ENCODE measurements at regions not wholly inside any gene's neighbourhood (a gene's known extent, or its start where the extent isn't known, plus 50 kb on each side); places are given as distances from the start of the nearest gene placed in this dataset.
"Not testable (repeated sequence)": the region's sequence is repeated elsewhere in the genome, so short reads cannot be mapped to it uniquely, and the experiment has no call there.

DNA sequence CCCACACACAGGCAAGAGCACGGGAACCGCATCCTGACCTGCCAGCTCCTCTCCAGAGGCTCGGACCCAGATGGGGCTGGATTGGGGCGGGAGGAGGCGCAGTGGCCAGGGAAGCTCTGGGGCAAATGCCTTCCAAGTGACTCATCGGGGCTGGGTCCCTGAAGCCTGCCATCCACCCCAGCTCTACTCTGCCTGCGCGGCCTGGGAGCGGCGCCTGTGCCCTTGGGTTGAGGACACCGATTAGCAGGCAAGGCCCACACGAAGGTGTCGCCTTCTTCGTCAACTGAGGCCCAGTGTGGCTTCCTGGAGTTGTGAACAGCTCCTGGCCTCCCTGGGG is 4380.3 kb upstream of the TPTE start:
- not testable (repeated sequence) for H3K4me1 ChIP-seq (ENCODE audit: control insufficient read depth, insufficient read depth, low read length); H3K36me3 ChIP-seq (ENCODE audit: control insufficient read depth, insufficient read depth, low read length, severe bottlenecking); DNase-seq (ENCODE audit: low read depth); H3K27me3 ChIP-seq (replicated peaks; ENCODE audit: control insufficient read depth, insufficient read depth, low read length); H3K4me3 ChIP-seq (ENCODE audit: low read length); H3K9ac ChIP-seq (ENCODE audit: low read length); H3K9me3 ChIP-seq (ENCODE audit: control insufficient read depth, low read length)

- H3K9ac ChIP-seq (ENCODE audit: low read length); H3K27me3 ChIP-seq (replicated peaks; ENCODE audit: control insufficient read depth, insufficient read depth, low read length); DNase-seq (ENCODE audit: low read depth); H3K4me1 ChIP-seq (ENCODE audit: control insufficient read depth, insufficient read depth, low read length); H3K36me3 ChIP-seq (ENCODE audit: control insufficient read depth, insufficient read depth, low read length, severe bottlenecking); H3K9me3 ChIP-seq (ENCODE audit: control insufficient read depth, low read length); H3K4me3 ChIP-seq (ENCODE audit: low read length): not testable (repeated sequence)
These were observed 4368.2 kb upstream of the TPTE start for GRCh38 chr21:6153154-6153553.

DNA sequence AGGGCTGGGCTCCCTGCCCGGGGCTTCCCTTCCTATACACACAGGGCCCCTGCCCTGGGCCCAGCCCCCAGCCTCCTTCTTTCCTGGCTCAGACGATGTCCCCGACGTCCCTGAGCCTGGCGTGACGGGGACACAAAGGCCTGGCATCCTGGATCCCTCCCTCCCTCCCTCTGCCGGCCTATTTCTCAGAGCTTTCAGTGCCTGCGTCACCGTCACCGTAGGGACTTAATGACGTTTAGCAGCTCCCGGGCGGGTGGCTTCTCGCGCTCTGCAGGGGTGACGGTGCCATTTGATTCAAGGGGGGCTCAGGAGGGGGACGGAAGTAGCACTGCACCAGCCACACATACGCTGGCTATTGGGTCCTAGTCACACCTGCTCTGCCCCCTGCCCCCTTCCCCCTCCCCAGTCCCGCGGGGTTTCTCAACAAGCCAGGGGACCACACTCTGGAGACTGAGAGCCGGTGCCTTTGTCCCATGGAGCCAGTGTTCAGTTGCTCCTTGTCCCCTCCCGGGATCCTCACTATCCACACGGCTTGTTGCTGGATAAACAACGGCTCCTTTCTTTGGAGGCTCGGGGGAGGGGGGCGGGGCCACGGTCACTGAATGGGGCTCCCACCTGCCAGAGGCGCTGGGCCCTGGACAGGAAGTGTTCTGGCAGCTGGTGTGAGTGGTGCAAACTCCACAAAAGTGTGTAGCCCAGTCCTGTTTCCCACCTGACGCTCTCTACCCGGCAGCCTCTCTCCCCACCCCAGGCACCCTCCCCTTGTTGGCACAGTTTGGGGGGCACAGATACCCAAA is 4366.7 kb upstream of the TPTE start:
- H3K9ac ChIP-seq (ENCODE audit: low read length); H3K9me3 ChIP-seq (ENCODE audit: control insufficient read depth, low read length); DNase-seq (ENCODE audit: low read depth); H3K4me1 ChIP-seq (ENCODE audit: control insufficient read depth, insufficient read depth, low read length); H3K36me3 ChIP-seq (ENCODE audit: control insufficient read depth, insufficient read depth, low read length, severe bottlenecking); H3K27me3 ChIP-seq (replicated peaks; ENCODE audit: control insufficient read depth, insufficient read depth, low read length); H3K4me3 ChIP-seq (ENCODE audit: low read length): not testable (repeated sequence)

DNA sequence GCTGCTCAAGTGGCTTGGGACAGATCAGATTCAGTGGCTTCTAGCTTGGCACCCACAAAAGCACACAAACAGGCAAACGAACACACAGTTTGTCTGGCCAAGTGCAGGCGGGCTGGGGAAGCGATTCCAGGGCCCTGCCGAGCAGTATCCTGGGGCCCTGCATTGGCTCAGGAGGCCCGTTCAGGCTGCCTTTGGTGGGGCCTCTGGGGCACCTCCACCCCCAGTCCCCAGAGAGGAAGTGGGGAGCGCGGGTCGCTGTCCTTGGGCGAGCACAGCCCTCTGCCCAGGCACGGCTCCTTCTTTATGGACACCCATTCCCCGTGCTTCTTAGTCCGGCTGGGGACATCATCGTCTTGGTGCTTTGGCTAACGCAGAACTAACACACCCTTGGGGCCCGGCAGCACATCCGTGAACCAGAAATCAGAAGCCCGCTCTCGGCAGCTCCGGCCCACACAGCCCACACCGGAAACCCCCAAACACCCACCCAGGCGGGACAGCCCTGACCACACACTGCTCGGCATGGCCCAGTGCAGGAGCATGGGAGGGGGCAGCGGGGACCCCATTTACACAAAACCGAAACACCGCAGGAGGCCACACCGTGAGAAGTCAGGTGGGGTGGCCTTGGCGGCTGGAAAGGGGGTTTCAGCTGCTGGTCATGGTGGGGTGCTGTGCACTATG is 4364.5 kb upstream of the TPTE start:
- not testable (repeated sequence) for H3K27me3 ChIP-seq (replicated peaks; ENCODE audit: control insufficient read depth, insufficient read depth, low read length); DNase-seq (ENCODE audit: low read depth); H3K9me3 ChIP-seq (ENCODE audit: control insufficient read depth, low read length); H3K4me1 ChIP-seq (ENCODE audit: control insufficient read depth, insufficient read depth, low read length); H3K9ac ChIP-seq (ENCODE audit: low read length); H3K4me3 ChIP-seq (ENCODE audit: low read length); H3K36me3 ChIP-seq (ENCODE audit: control insufficient read depth, insufficient read depth, low read length, severe bottlenecking)

DNA sequence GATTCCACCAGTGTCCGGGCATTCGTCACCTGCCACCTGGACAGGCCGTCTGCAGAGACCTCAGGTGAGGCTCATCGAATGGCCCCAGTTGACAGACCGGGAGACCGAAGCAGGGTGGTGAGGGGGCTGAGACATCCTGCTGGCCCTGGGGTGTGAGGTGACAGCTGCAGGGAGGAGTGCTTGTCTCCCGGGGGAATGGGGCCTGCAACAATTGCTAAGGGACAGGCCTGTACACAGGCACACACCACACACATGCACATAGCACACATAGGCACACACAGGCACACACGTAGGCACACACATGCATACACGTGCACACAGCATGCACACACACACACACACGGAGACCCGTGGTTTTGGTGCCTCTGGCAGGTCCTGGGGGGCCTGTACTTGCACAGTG is 4363.9 kb upstream of the TPTE start:
- H3K4me3 ChIP-seq (ENCODE audit: low read length); DNase-seq (ENCODE audit: low read depth); H3K9me3 ChIP-seq (ENCODE audit: control insufficient read depth, low read length); H3K9ac ChIP-seq (ENCODE audit: low read length); H3K27me3 ChIP-seq (replicated peaks; ENCODE audit: control insufficient read depth, insufficient read depth, low read length); H3K4me1 ChIP-seq (ENCODE audit: control insufficient read depth, insufficient read depth, low read length); H3K36me3 ChIP-seq (ENCODE audit: control insufficient read depth, insufficient read depth, low read length, severe bottlenecking): not testable (repeated sequence)

- H3K9ac ChIP-seq (ENCODE audit: low read length); H3K36me3 ChIP-seq (ENCODE audit: control insufficient read depth, insufficient read depth, low read length, severe bottlenecking); H3K4me1 ChIP-seq (ENCODE audit: control insufficient read depth, insufficient read depth, low read length); H3K27me3 ChIP-seq (replicated peaks; ENCODE audit: control insufficient read depth, insufficient read depth, low read length); H3K9me3 ChIP-seq (ENCODE audit: control insufficient read depth, low read length); DNase-seq (ENCODE audit: low read depth); H3K4me3 ChIP-seq (ENCODE audit: low read length): not testable (repeated sequence)
These were observed 4363.2 kb upstream of the TPTE start for GRCh38 chr21:6158171-6158570.

All from adipocyte (in vitro differentiated cells).